Activated CD4-positive, alpha-beta T cell treated with anti-CD3 and anti-CD28 coated beads, Interleukin-2, Interleukin-4, amounts not matched to agents 100 ng/mL and 50 ng/mL, durations not matched to agents 16 hours and 8 hours (primary cell): ENCODE measurements at regions not wholly inside any gene's neighbourhood (a gene's known extent, or its start where the extent isn't known, plus 50 kb on each side); places are given as distances from the start of the nearest gene placed in this dataset.

ENCODE experiments used
- DNase-seq: peaks from one replicate; pipeline ENCODE4 v3.0.0-alpha.2; 2020; ENCODE audit warnings: low spot score

DNA sequence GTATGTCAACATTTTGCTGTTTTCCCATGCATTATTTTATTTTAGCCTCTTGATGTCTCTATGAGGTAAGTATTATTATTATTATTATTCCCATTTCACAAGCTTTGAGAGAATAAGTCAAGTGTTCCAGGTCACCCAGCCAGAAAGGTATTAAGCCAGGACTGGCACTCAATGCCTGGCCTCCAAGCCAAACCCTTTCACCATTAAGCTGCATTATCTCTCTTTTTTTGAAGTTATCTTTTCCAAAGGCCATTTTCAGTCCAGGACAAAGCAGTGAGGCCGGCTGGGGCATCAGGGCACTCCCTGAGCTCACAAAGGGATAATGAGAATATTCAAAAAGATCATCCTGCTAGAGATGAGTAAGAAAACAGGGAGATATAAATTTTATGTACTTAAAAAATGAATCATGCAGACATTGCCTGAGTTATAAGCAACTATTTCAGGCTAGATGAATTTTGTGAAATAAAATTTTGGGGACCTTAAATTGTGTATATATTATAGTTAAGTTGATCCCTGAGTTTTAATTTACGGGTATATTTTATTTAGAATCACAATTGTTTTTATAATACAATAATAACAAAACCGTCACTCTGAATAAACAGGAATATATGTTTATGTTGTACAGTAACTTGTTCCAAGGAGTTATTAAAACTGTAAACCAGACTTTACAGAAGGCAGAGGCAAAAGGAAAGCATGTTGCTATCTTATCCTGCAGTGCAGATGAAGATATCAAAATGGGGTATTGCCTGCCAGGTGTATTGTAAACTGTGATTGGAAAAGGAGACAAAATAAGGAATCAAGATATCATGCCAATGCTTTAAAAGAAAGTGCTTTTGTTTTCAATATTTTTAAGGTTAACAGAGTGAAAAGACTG lies 51.3 kb upstream of the CAV2 start:
- no peak for DNase-seq

DNA sequence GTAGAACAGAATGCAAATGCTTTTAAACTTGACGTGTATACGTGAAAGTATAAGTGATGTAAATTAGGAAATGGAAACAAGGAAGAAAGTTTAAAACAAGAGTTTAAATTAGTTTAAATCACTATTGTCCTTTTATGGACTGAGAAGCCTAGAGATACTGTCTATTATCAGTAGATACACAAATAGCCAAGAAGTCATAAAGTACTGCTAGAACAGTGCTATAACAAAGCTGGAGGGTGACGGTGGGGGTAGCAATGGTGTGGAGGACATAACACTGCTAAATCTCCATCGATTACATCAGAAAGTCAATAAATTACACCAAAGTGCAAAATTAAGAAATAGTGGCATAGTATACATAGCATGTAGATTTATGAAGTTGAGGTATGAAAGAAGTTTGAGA lies 50.1 kb upstream of the CAV2 start:
- no peak for DNase-seq
